ENCODE measurements at regions not wholly inside any gene's neighbourhood (a gene's known extent, or its start where the extent isn't known, plus 50 kb on each side); places are given as distances from the start of the nearest gene placed in this dataset.

DNA sequence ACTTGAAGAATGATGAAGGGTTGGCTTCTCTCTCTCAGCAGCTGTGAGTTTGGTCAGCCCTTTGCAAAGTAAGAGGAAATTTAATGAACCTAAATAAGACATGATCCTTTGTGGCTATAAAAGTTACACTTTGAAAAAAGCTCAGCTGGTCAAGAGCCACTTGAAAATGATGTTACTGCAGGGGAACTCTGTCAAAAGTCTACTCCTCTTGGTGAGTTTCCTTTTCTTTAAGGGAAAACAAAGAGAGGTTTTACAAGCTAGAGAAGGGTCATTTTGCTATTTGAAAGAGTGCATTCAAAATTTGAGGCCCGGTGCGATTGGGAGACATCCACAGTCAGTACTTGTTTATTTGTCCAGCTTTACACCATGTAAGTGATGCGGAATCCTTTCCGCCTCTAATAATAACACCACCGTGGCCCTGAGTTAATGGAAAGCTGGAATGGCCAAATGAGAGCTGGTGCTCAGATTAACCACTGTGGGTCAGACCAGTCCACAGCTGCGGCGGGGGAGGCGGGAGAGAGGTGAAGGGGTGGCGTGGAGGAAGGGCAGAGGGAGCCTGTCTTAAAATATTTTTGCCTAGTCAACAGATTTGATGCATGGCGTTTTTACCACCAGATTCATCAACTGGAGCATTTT lies 404.0 kb downstream of the TLE4 start:
- Mint-ChIP-seq H3K4me3 (no peak overlapping the region), H3K9me3 (no peaks in the 10 kb centered on the region), H3K4me1 (peaks cover 4% of the 10 kb centered on the region), H3K27ac (no peak overlapping the region), H3K36me3 (ENCODE audit: low read depth) (no peaks in the 10 kb centered on the region), H3K27me3 (no peaks in the 10 kb centered on the region)
- ChIA-PET CTCF (no interaction called here), POLR2A (no interaction called here)
- DNase-seq (no peak), ATAC-seq (ENCODE audit: low read depth) (no peak)
- TF ChIP-seq, protein P1, sequence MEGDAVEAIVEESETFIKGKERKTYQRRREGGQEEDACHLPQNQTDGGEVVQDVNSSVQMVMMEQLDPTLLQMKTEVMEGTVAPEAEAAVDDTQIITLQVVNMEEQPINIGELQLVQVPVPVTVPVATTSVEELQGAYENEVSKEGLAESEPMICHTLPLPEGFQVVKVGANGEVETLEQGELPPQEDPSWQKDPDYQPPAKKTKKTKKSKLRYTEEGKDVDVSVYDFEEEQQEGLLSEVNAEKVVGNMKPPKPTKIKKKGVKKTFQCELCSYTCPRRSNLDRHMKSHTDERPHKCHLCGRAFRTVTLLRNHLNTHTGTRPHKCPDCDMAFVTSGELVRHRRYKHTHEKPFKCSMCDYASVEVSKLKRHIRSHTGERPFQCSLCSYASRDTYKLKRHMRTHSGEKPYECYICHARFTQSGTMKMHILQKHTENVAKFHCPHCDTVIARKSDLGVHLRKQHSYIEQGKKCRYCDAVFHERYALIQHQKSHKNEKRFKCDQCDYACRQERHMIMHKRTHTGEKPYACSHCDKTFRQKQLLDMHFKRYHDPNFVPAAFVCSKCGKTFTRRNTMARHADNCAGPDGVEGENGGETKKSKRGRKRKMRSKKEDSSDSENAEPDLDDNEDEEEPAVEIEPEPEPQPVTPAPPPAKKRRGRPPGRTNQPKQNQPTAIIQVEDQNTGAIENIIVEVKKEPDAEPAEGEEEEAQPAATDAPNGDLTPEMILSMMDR (IDR thresholded peaks at IDR 0.05): no peak
- intact Hi-C loops (cut with micrococcal nuclease): no loop called here

DNA sequence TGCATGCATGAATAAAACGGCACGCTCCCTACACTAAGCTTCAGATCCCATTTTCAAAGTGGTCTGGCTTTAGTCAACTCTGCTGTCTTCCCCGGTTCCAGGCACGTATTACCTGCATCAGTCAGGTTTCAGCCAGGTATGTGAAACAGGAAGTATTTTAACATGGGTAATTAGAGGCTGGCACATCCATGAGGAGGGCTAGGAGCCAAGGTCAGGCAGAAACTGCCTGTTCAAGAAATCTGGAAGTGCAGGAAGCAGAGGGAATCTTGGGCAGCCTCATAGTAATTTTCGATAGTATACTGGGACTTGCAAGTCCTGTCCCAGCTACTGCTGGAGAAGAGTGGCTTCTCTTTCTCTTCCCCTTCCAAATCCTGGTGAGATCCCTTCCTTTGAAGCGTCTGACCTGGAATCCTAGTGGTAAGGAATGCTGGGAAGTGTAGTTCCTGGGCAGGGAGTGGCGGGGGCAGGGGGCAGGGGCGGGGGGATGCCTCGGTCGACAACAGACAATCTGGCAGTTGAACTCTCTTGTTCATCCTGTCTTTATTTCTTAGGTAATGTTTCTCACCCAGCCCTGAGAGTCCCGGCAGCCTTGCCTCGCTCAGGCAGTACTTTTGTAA lies 403.1 kb downstream of the TLE4 start:
- Mint-ChIP-seq H3K36me3 (ENCODE audit: low read depth) (no peaks in the 10 kb centered on the region), H3K27me3 (no peaks in the 10 kb centered on the region), H3K27ac (no peak overlapping the region), H3K4me1 (peaks cover 5% of the 10 kb centered on the region), H3K9me3 (no peaks in the 10 kb centered on the region), H3K4me3 (no peak overlapping the region)
- intact Hi-C loops (cut with micrococcal nuclease): no loop called here
- TF ChIP-seq, protein P1 (IDR thresholded peaks at IDR 0.05): no peak
- DNase-seq (no peak), ATAC-seq (ENCODE audit: low read depth) (no peak)
- ChIA-PET POLR2A (interaction anchor here (0.7 kb wide), 1 partner anchor 1905 kb away, joined by 3 read pairs; no protein-coding TSS in a partner anchor), CTCF (interaction anchor here (1.5 kb wide), 1 partner anchor 10 kb away, joined by 3 read pairs; no protein-coding TSS in a partner anchor)

DNA sequence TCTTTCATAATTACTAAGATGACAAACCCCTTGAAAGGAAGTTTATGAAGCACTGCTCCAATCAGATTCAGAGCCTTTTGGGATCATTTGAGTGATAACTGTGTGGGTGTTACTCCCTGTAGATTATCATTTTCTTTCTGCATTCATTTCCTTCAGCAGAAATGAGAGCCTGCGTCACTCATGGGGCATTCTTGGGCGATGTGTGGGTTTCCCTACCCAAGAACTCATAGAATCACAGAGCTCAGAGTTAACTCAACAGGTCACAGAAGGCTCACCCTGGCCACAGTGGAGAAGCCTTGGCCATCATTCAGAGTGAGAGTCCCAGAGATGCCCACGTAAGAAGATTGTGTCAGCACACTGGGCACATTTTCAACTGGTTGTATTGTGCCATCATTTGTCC lies 401.9 kb downstream of the TLE4 start:
- intact Hi-C loops (cut with micrococcal nuclease): no loop called here
- no peak for ATAC-seq (ENCODE audit: low read depth)
- no peak overlapping the region for H3K27ac Mint-ChIP-seq
- no peak overlapping the region for H3K4me3 Mint-ChIP-seq
- no peak for DNase-seq
- POLR2A ChIA-PET: no interaction called here
- H3K9me3 Mint-ChIP-seq: no peaks in the 10 kb centered on the region
- CTCF ChIA-PET: interaction anchor here (1.5 kb wide), 1 partner anchor 9 kb away, joined by 3 read pairs; no protein-coding TSS in a partner anchor
- H3K36me3 Mint-ChIP-seq (ENCODE audit: low read depth): no peaks in the 10 kb centered on the region
- TF ChIP-seq, protein P1 (IDR thresholded peaks at IDR 0.05): no peak
- H3K27me3 Mint-ChIP-seq: no peaks in the 10 kb centered on the region
- peaks cover 5% of the 10 kb centered on the region for H3K4me1 Mint-ChIP-seq

DNA sequence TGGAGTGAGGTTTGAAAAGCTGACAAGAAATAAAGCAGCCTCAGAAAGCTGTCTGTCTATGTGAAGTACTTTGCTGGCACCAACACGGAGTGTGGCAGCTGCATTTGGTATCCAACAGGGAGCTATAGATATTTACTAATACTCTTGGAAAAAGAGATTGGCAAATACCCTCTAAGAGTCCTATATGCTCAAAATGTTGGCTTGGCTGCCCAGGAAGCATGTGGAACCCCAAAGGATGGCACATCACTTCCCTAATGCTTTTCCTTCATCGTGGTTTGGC lies 398.3 kb downstream of the TLE4 start:
- DNase-seq (no peak), ATAC-seq (ENCODE audit: low read depth) (no peak)
- Mint-ChIP-seq H3K27ac (no peak overlapping the region), H3K4me1 (peaks cover 5% of the 10 kb centered on the region), H3K27me3 (no peaks in the 10 kb centered on the region), H3K36me3 (ENCODE audit: low read depth) (no peaks in the 10 kb centered on the region), H3K9me3 (no peaks in the 10 kb centered on the region), H3K4me3 (no peak overlapping the region)
- CTCF ChIA-PET: no interaction called here
- intact Hi-C loops (cut with micrococcal nuclease): no loop called here
- POLR2A ChIA-PET: no interaction called here
- TF ChIP-seq, protein P1 (IDR thresholded peaks at IDR 0.05): no peak

DNA sequence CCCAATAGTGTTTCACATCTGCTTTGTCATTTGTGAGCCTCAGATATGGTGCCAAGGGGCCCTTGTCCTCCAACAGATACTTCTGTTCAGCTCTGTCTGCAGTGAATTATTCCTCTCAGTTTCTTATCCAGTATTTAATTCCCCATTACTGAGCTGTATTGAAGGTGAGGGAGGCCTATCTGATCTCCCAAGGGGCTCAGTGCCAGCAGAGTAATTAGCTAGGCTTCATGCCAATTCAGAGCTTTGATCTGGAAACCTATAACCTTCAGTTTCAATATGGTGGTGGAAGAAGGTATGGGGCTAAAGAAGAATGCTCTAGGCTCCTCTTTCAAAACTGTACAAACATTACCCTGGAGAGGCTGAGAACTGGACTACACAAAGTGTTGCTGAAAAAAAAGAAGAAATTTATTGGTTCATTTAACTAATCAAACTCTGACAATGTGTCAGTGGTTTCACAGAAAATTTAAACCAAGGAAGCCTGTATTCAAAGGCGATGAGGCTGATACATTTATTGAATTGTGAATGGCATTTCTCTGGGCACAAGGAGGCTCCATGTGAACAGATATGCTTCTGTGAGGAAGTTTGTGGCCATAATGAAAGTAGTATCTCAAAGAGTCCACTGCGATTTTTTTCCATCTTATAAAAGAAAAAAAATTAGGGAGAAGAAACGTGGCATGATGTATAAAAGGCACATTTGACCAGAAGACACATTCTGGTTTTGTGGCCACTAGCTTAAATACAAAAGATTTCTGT lies 397.8 kb downstream of the TLE4 start:
- ChIA-PET POLR2A (no interaction called here), CTCF (no interaction called here)
- Mint-ChIP-seq H3K36me3 (ENCODE audit: low read depth) (no peaks in the 10 kb centered on the region), H3K27me3 (peaks cover under 1% of the 10 kb centered on the region), H3K27ac (no peak overlapping the region), H3K9me3 (no peaks in the 10 kb centered on the region), H3K4me3 (no peak overlapping the region), H3K4me1 (peaks cover 5% of the 10 kb centered on the region)
- DNase-seq (no peak), ATAC-seq (ENCODE audit: low read depth) (no peak)
- intact Hi-C loops (cut with micrococcal nuclease): no loop called here
- TF ChIP-seq, protein P1 (IDR thresholded peaks at IDR 0.05): no peak

Data from activated B cell treated with CpG ODN at 0.5 μM for 24 hours (primary cell).